ENCODE measurements at regions not wholly inside any gene's neighbourhood (a gene's known extent, or its start where the extent isn't known, plus 50 kb on each side); places are given as distances from the start of the nearest gene placed in this dataset.

DNA sequence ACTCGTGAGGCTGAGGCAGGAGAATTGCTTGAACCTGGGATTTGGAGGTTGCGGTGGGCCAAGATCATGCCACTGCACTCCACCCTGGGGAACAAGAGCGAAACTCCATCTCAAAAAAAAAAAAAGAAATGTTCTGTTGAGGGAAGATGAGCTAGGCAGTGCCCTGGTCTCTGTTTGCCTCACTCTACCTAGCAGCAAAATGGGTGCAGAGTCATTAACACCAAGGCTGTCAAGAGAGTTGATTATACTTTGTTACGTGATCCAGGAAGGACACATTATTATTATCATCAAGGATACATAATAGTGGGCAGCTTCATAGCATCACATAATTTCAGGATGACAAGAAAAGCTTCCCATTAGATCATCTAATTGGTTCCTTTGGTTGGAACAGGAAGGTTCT lies 84.3 kb upstream of the MAP1LC3B2 start:
- TF ChIP-seq, protein P1, sequence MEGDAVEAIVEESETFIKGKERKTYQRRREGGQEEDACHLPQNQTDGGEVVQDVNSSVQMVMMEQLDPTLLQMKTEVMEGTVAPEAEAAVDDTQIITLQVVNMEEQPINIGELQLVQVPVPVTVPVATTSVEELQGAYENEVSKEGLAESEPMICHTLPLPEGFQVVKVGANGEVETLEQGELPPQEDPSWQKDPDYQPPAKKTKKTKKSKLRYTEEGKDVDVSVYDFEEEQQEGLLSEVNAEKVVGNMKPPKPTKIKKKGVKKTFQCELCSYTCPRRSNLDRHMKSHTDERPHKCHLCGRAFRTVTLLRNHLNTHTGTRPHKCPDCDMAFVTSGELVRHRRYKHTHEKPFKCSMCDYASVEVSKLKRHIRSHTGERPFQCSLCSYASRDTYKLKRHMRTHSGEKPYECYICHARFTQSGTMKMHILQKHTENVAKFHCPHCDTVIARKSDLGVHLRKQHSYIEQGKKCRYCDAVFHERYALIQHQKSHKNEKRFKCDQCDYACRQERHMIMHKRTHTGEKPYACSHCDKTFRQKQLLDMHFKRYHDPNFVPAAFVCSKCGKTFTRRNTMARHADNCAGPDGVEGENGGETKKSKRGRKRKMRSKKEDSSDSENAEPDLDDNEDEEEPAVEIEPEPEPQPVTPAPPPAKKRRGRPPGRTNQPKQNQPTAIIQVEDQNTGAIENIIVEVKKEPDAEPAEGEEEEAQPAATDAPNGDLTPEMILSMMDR (IDR thresholded peaks at IDR 0.05; ENCODE audit: control extremely low read depth, extremely low read depth, low read depth, missing control alignments): no peak
- CTCF ChIA-PET: no interaction called here

DNA sequence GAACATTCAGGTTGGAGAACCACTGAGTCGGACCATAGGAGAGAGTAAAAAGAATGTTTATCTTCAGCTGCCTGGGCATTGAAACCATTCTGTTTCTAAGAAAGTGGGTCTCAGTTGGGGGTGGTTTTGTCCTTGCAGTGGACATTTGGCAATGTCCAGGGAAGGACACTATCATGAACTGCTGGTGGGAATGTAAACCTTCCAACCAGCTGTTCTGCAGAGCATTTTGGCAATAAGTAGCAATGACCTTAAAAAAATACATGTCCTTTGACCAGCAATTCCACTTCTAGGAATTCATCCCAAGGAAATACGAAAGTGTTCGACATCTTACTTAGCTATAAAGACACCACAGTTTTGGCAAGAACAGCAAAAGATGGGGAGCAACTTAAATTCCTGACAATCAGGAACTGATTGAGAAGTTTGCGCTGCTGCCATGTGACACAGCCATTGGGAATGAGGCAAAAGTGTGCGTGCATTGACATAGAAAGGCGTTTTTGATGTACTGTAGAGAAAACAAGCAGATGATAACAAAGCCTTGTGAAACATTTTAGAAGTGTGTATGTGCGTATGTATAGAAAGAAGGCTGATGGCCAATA lies 82.9 kb upstream of the MAP1LC3B2 start:
- CTCF ChIA-PET: interaction anchor here (1.0 to 1.8 kb wide), 2 partner anchors 10 to 11 kb away, joined by 4 to 5 read pairs; no protein-coding TSS in a partner anchor
- POLR2A ChIA-PET: no interaction called here
- no peak for DNase-seq (ENCODE audit: extremely low spot score)
- TF ChIP-seq, protein P1 (IDR thresholded peaks at IDR 0.05; ENCODE audit: control extremely low read depth, extremely low read depth, low read depth, missing control alignments): no peak

More for the DNA sequence above, 84.3 kb upstream of the MAP1LC3B2 start:
- POLR2A ChIA-PET: no interaction called here
- no peak for DNase-seq (ENCODE audit: extremely low spot score)

DNA sequence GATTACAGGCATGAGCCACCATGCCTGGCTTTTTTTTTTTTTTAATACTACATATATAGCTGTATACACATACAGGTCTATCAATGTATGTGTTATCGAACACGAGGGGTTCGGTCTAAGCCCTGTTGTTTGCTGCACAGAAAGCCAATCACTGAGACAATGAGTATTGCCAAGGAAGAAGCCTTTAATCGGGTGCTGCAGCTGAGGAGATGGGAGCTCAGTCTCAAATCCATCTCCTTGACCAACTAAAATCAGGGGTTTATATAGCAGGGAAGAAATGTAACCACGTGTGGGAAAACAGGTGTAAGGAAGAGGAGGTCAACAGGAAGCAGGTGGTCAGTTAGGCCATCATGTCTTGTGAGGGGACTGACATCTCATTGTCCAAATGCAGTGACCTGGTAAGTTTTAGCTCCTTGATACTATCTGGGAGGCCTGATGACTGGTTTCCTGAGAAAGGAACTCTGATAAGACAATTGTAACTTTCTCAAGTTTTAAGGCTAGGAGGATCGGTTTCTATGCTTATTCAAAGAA lies 80.9 kb upstream of the MAP1LC3B2 start:
- POLR2A ChIA-PET: no interaction called here
- no peak for DNase-seq (ENCODE audit: extremely low spot score)
- CTCF ChIA-PET: no interaction called here
- TF ChIP-seq, protein P1 (IDR thresholded peaks at IDR 0.05; ENCODE audit: control extremely low read depth, extremely low read depth, low read depth, missing control alignments): no peak

DNA sequence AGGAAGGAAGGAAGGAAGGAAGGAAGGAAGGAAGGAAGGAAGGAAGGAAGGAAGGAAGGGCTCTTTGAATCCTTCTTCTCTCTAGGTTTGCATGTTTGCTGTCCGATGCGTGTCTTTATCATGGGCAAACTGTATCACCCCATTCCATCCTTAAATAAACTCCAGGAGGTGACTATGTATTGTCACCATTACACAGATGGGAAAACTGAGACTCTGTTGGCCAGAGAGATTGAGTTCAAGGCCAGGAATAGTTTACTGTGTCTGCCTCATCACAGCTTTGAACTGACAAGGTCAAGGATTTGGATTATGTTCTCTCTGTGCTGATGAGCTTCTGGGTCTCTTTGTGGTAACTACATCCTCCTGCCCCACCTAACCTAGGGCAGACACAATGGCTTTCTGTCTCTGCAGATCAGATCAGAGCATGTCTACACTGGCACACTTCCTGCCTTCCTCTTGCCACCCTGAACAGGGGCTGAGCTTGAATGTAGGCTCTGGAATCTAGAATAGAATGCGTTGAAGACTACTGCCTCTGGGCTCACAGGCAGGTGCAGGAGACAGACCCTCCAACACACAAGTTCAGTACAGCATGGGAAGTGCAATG lies 78.9 kb upstream of the MAP1LC3B2 start:
- ChIA-PET POLR2A (no interaction called here), CTCF (interaction anchor here (3.1 kb wide), 1 partner anchor 15 kb away, joined by 8 read pairs; no protein-coding TSS in a partner anchor)
- TF ChIP-seq, protein P1 (IDR thresholded peaks at IDR 0.05; ENCODE audit: control extremely low read depth, extremely low read depth, low read depth, missing control alignments): no peak
- no peak for DNase-seq (ENCODE audit: extremely low spot score)

DNA sequence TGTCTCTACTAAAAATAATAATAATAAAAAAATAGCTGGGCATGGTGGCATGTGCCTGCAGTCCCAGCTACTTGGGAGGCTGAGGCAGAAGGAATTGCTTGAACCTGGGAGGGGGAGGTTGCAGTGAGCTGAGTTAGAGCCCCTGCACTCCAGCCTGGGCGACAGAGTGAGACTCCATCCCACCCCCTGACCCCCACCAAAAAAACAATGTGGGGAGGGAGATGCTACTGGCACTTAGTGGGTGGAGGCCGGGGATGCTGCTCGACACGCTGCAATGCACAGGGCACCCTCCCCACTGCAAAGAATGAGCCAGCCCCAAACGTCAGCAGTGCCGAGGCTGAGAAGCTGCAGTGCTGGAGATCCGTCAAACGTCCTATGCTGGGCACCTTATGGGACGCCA lies 77.5 kb upstream of the MAP1LC3B2 start:
- no peak for DNase-seq (ENCODE audit: extremely low spot score)
- TF ChIP-seq, protein P1 (IDR thresholded peaks at IDR 0.05; ENCODE audit: control extremely low read depth, extremely low read depth, low read depth, missing control alignments): no peak
- ChIA-PET CTCF (interaction anchor here (3.1 kb wide), 1 partner anchor 17 kb away, joined by 8 read pairs; no protein-coding TSS in a partner anchor), POLR2A (no interaction called here)

DNA sequence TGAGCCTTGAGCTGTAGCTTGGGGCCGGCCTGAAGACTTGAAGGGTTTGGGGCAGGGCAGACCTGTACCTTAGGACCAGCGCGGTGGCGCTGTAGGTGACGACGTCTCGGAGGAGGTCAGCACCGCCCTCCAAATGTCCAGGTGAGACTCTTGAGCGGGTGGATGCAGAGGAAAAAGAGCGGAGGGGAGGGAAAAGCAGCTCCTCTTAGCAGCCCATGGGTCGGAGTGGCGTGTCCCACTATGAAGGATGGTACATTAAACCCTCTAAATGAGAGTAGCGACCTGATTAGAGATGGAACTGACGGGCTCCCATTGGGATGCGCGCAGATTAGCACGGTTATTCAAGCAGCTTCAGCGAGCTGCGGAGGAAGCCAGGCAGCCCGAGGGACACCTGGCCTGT lies 77.0 kb upstream of the MAP1LC3B2 start:
- TF ChIP-seq, protein P1 (IDR thresholded peaks at IDR 0.05; ENCODE audit: control extremely low read depth, extremely low read depth, low read depth, missing control alignments): no peak
- ChIA-PET CTCF (interaction anchor here (3.1 kb wide), 1 partner anchor 17 kb away, joined by 8 read pairs; no protein-coding TSS in a partner anchor), POLR2A (no interaction called here)
- no peak for DNase-seq (ENCODE audit: extremely low spot score)

All from GM10248 (cell line).